ENCODE measurements at regions not wholly inside any gene's neighbourhood (a gene's known extent, or its start where the extent isn't known, plus 50 kb on each side); places are given as distances from the start of the nearest gene placed in this dataset.

GRCh38 chr10:117899181-117899683 lies 147.5 kb downstream of the RAB11FIP2 start:
- no peak overlapping the region for H2BK20ac ChIP-seq (ENCODE audit: low read length)
- no peak overlapping the region for H2AK5ac ChIP-seq (ENCODE audit: low read depth, low read length)
- no peaks in the 10 kb centered on the region for H3K9me3 ChIP-seq (ENCODE audit: insufficient read depth in 2 of 2, low read depth in 1 of 2, low read length in 1 of 2)
- ChIA-PET POLR2A (ENCODE audit: partially characterized antibody) (no interaction called here), CTCF (ENCODE audit: partially characterized antibody) (interaction anchor here (0.6 to 1.3 kb wide), 3 partner anchors 10 to 360 kb away, joined by 3 to 5 read pairs (median 3); no protein-coding TSS in a partner anchor)
- H3K79me1 ChIP-seq (ENCODE audit: low read depth, low read length), result no peaks in the 10 kb centered on the region
- H3K36me3 ChIP-seq (ENCODE audit: control insufficient read depth in 2 of 4, insufficient read depth in 4 of 4, low read length in 3 of 4), result no peaks in the 10 kb centered on the region
- H3K23ac ChIP-seq (ENCODE audit: insufficient read length), result no peak overlapping the region
- 79% methylated on average over 1 of the region's 2 CpGs; no CpG with 5 or more reads in 1 of the 2 experiments for WGBS, 2 experiments (ENCODE audit: extremely low coverage in 1 of 2, insufficient coverage in 1 of 2, insufficient read length in 1 of 2, insufficient replicate concordance in 2 of 2, low coverage in 1 of 2, low lambda C conversion rate in 2 of 2, missing lambda C conversion rate in 1 of 2)
- no peak overlapping the region for H3K4me3 ChIP-seq (ENCODE audit: extremely low read depth in 1 of 4, insufficient read depth in 2 of 4, low read depth in 3 of 4, low read length in 4 of 4)
- no peak overlapping the region for H3K18ac ChIP-seq (ENCODE audit: extremely low read depth, low read length)
- H4K91ac ChIP-seq (replicated peaks; ENCODE audit: insufficient read length, low read length), result no peak overlapping the region
- H3K9ac ChIP-seq (replicated peaks in 1 of 4; ENCODE audit: extremely low read depth in 1 of 4, low read depth in 3 of 4, low read length in 3 of 4), result no peak overlapping the region; a peak in 1 of 7 replicates
- DNase-seq (ENCODE audit: low read depth in 1 of 2, low spot score in 2 of 2), result no peak
- H4K5ac ChIP-seq (ENCODE audit: insufficient read length, low read depth, low read length), result no peak overlapping the region
- H3K27ac ChIP-seq (ENCODE audit: low read depth, low read length), result no peak overlapping the region
- H2AFZ ChIP-seq (ENCODE audit: low read length), result no peak overlapping the region
- H4K20me1 ChIP-seq (replicated peaks in 1 of 2; ENCODE audit: control insufficient read depth in 1 of 2, insufficient read depth in 2 of 2, low read length in 2 of 2), result no peaks in the 10 kb centered on the region
- no peak overlapping the region for H4K8ac ChIP-seq (ENCODE audit: extremely low read depth, insufficient read depth, low read length)
- no peak for FAIRE-seq
- H2BK120ac ChIP-seq (replicated peaks; ENCODE audit: low read depth, low read length), result no peak overlapping the region
- peaks cover 0 to 1% (median 0%) of the 10 kb centered on the region in 4 experiments; a peak in 1 of 7 replicates for H3K27me3 ChIP-seq (replicated peaks in 1 of 4; ENCODE audit: control insufficient read depth in 3 of 4, extremely low read depth in 1 of 4, insufficient read depth in 3 of 4, low read length in 3 of 4)
- no peak overlapping the region for H3K56ac ChIP-seq (replicated peaks; ENCODE audit: insufficient read length, low read depth, low read length)
- H3K4me1 ChIP-seq (replicated peaks in 1 of 4; ENCODE audit: control insufficient read depth in 3 of 4, insufficient read depth in 4 of 4, low read length in 3 of 4), result peaks cover 2 to 11% (median 4%) of the 10 kb centered on the region in 4 experiments; a peak in 2 of 7 replicates
- H2BK15ac ChIP-seq (ENCODE audit: low read length), result no peak overlapping the region
- no peak overlapping the region for H3K4ac ChIP-seq (replicated peaks; ENCODE audit: insufficient read length, low read depth, low read length)
- H2BK5ac ChIP-seq (ENCODE audit: low read depth, low read length), result no peak overlapping the region
- H3K14ac ChIP-seq (ENCODE audit: insufficient read length), result no peak overlapping the region
- H3K4me2 ChIP-seq (ENCODE audit: insufficient read depth in 1 of 2, low read depth in 2 of 2, low read length in 2 of 2), result peak overlapping the region in 1 of 2 experiments; percentile 49; a peak in 1 of 4 replicates
- TF ChIP-seq MAX (IDR thresholded peaks at IDR 0.05) (no peak), KDM5A (IDR thresholded peaks at IDR 0.05; ENCODE audit: low read length) (no peak), TBP (IDR thresholded peaks at IDR 0.05; ENCODE audit: low read depth, low read length) (no peak), KDM4A (IDR thresholded peaks at IDR 0.05; ENCODE audit: low read depth, low read length, severe bottlenecking) (no peak), YY1 (IDR thresholded peaks at IDR 0.05; ENCODE audit: low read depth, low read length) (no peak), PHF8 (conservative IDR thresholded peaks at IDR 0.05; ENCODE audit: low read depth, low read length) (no peak), FOSL1 (IDR thresholded peaks at IDR 0.05; ENCODE audit: insufficient read depth, low read depth, low read length) (no peak), BCL11A (IDR thresholded peaks at IDR 0.05; ENCODE audit: low read depth in 2 of 2, low read length in 2 of 2) (no peak), ASH2L (IDR thresholded peaks at IDR 0.05; ENCODE audit: low read length) (no peak), SP1 (IDR thresholded peaks at IDR 0.05; ENCODE audit: low read depth, low read length) (no peak)
- H2BK12ac ChIP-seq (ENCODE audit: low read depth, low read length), result no peak overlapping the region
- no peaks in the 10 kb centered on the region; the same call in 1 of the 2 replicates for H3K23me2 ChIP-seq (ENCODE audit: low read depth, low read length)
- no peaks in the 10 kb centered on the region for H3K79me2 ChIP-seq (ENCODE audit: control insufficient read depth in 1 of 2, insufficient read depth in 2 of 2, low read length in 2 of 2)

Data from H1 (cell line).